IMR-90 (cell line): ENCODE measurements at regions not wholly inside any gene's neighbourhood (a gene's known extent, or its start where the extent isn't known, plus 50 kb on each side); places are given as distances from the start of the nearest gene placed in this dataset.

Experiments
- ATAC-seq: fragments of 200-7000 bp; cut with Tn5 transposase; 2 replicates; pipeline ENCODE4 v1.9.1; 2020; ENCODE audit warnings: low read depth, mild to moderate bottlenecking, moderate library complexity
- BruUV-seq: library from RNA; stranded (reverse); fragments of 400-500 nt; replicated peaks from 2 replicates; lab custom pipeline; 2021; lab: Mats Ljungman, UMichigan
- CTCF ChIA-PET: fragments of 300-600 bp; formaldehyde crosslinking; extraction: SDS; loops from one replicate; lab custom pipeline; 2021; ENCODE audit warnings: antibody characterized with exemption; lab: Yijun Ruan, JAX
- POLR2A ChIA-PET: fragments of 300-600 bp; sonication (Branson Sonifier 250); formaldehyde crosslinking; loops from one replicate; lab custom pipeline; 2022; ENCODE audit warnings: antibody characterized with exemption; ENCODE audit not compliant: unreplicated experiment; lab: Charles Lee
- DNase-seq: peaks from one replicate; pipeline ENCODE4 v3.0.0; 2013
- H2AFZ ChIP-seq: replicated peaks from 2 replicates; pipeline ENCODE3; 2013; ENCODE audit warnings: low read length, mild to moderate bottlenecking; ENCODE audit not compliant: poor library complexity
- H2AK5ac ChIP-seq: 2 replicates; pipeline ENCODE4 v1.6.1; 2013; ENCODE audit warnings: low read depth, low read length, inconsistent platforms
- H2AK9ac ChIP-seq: replicated peaks from 2 replicates; pipeline ENCODE3; 2013; ENCODE audit warnings: mild to moderate bottlenecking, low read depth, low read length, moderate library complexity; ENCODE audit not compliant: poor library complexity
- H2BK120ac ChIP-seq: 2 replicates; pipeline ENCODE4 v1.6.1; 2013; ENCODE audit warnings: low read depth, low read length, inconsistent platforms
- H2BK15ac ChIP-seq: 3 replicates; pipeline ENCODE4 v1.6.1; 2013; ENCODE audit warnings: low read depth, low read length, inconsistent platforms
- H2BK20ac ChIP-seq: 2 replicates; pipeline ENCODE4 v1.6.1; 2013; ENCODE audit warnings: low read depth, mild to moderate bottlenecking, inconsistent platforms, low read length, moderate library complexity
- H2BK5ac ChIP-seq: 2 replicates; pipeline ENCODE4 v1.6.1; 2013; ENCODE audit warnings: mild to moderate bottlenecking, low read depth, low read length, inconsistent platforms; ENCODE audit not compliant: poor library complexity, severe bottlenecking
- H3K14ac ChIP-seq: replicated peaks from 2 replicates; pipeline ENCODE4 v1.6.1; 2013; ENCODE audit warnings: low read depth, low read length, inconsistent platforms
- H3K18ac ChIP-seq: 2 replicates; pipeline ENCODE4 v1.6.1; 2013; ENCODE audit warnings: low read depth, low read length, control low read depth
- H3K23ac ChIP-seq: 2 replicates; pipeline ENCODE4 v1.6.1; 2013; ENCODE audit warnings: low read depth, low read length, inconsistent platforms
- H3K27ac ChIP-seq: 2 replicates; pipeline ENCODE4 v1.5.1; 2013; ENCODE audit warnings: mild to moderate bottlenecking, control low read depth, low read length; ENCODE audit not compliant: insufficient read depth
- H3K27me3 ChIP-seq: 2 replicates; pipeline ENCODE4 v1.6.1; 2013; ENCODE audit warnings: low read length; ENCODE audit not compliant: control insufficient read depth, insufficient read depth
- H3K36me3 ChIP-seq: 2 replicates; pipeline ENCODE4 v1.6.1; 2013; ENCODE audit warnings: low read length, mixed read lengths; ENCODE audit not compliant: control insufficient read depth, insufficient read depth
- H3K4ac ChIP-seq: 2 replicates; pipeline ENCODE4 v1.6.1; 2013; ENCODE audit warnings: low read depth, low read length, inconsistent platforms
- H3K4me1 ChIP-seq: 2 replicates; pipeline ENCODE4 v1.6.1; 2013; ENCODE audit warnings: low read length, mixed read lengths; ENCODE audit not compliant: control insufficient read depth, insufficient read depth
- H3K4me2 ChIP-seq: 2 replicates; pipeline ENCODE4 v1.6.1; 2013; ENCODE audit warnings: low read depth, mild to moderate bottlenecking, control low read depth, low read length, moderate library complexity
- H3K4me3 ChIP-seq: 2 replicates; pipeline ENCODE4 v1.5.1; 2013; ENCODE audit warnings: low read depth, mild to moderate bottlenecking, control low read depth, low read length, moderate library complexity; ENCODE audit not compliant: insufficient read depth
- H3K56ac ChIP-seq: 2 replicates; pipeline ENCODE4 v1.6.1; 2013; ENCODE audit warnings: low read length, inconsistent platforms; ENCODE audit not compliant: insufficient read depth; ENCODE audit errors: extremely low read depth
- H3K79me1 ChIP-seq, 2 experiments: 2 replicates each; pipeline ENCODE4 v1.6.1; 2013; ENCODE audit warnings: low read length in 2 of 2, inconsistent platforms in 1 of 2, low read depth in 1 of 2
- H3K9ac ChIP-seq: 2 replicates; pipeline ENCODE4 v1.6.1; 2013; ENCODE audit warnings: low read depth, low read length, control low read depth
- H3K9me1 ChIP-seq: 2 replicates; pipeline ENCODE4 v1.6.1; 2013; ENCODE audit warnings: low read length, inconsistent platforms; ENCODE audit not compliant: insufficient read depth
- H3K9me3 ChIP-seq: 2 replicates; pipeline ENCODE4 v1.6.1; 2013; ENCODE audit warnings: low read length; ENCODE audit not compliant: control insufficient read depth, insufficient read depth
- H4K20me1 ChIP-seq: 2 replicates; pipeline ENCODE4 v1.6.1; 2013; ENCODE audit warnings: low read length, inconsistent platforms; ENCODE audit not compliant: insufficient read depth
- H4K5ac ChIP-seq: 2 replicates; pipeline ENCODE4 v1.6.1; 2013; ENCODE audit warnings: mild to moderate bottlenecking, low read depth, low read length, control low read depth
- H4K8ac ChIP-seq, 2 experiments: 2 replicates each; pipeline ENCODE4 v1.6.1; 2013; ENCODE audit warnings: low read depth in 2 of 2, low read length in 2 of 2, control low read depth in 1 of 2, inconsistent platforms in 1 of 2
- H4K91ac ChIP-seq: 2 replicates; pipeline ENCODE4 v1.6.1; 2013; ENCODE audit warnings: low read depth, low read length, inconsistent platforms; ENCODE audit not compliant: insufficient read depth
- BHLHE40 ChIP-seq: fragments of 150-350 bp; IDR thresholded peaks from 2 replicates; pipeline ENCODE4 v1.6.1; 2016; ENCODE audit warnings: mild to moderate bottlenecking, low read depth, low read length
- CEBPB ChIP-seq: IDR thresholded peaks from 2 replicates; pipeline ENCODE4 v1.6.1; 2012; ENCODE audit warnings: low read depth, low read length, improper control_type of control experiment
- CHD1 ChIP-seq: IDR thresholded peaks from 2 replicates; pipeline ENCODE4 v1.6.1; 2012; ENCODE audit warnings: low read depth, low read length, improper control_type of control experiment
- FOS ChIP-seq: fragments of 150-350 bp; IDR thresholded peaks from 2 replicates; pipeline ENCODE4 v1.6.1; 2016; ENCODE audit warnings: low read depth, low read length
- MAFK ChIP-seq: IDR thresholded peaks from 2 replicates; pipeline ENCODE4 v1.6.1; 2012; ENCODE audit warnings: low read depth, low read length, improper control_type of control experiment
- MAZ ChIP-seq: IDR thresholded peaks from 2 replicates; pipeline ENCODE4 v1.6.1; 2012; ENCODE audit warnings: low read depth, mild to moderate bottlenecking, low read length, improper control_type of control experiment, moderate library complexity, borderline replicate concordance
- MXI1 ChIP-seq: IDR thresholded peaks from 2 replicates; pipeline ENCODE4 v1.6.1; 2012; ENCODE audit warnings: low read depth, mild to moderate bottlenecking, low read length, moderate library complexity, borderline replicate concordance
- NFE2L2 ChIP-seq: fragments of 150-350 bp; IDR thresholded peaks from 2 replicates; pipeline ENCODE4 v1.6.1; 2016; ENCODE audit warnings: low read depth, mild to moderate bottlenecking, low read length
- POLR2A ChIP-seq: IDR thresholded peaks from 2 replicates; pipeline ENCODE4 v1.6.1; 2012; ENCODE audit warnings: mild to moderate bottlenecking, low read depth, low read length
- RAD21 ChIP-seq: IDR thresholded peaks from 2 replicates; pipeline ENCODE4 v1.6.1; 2012; ENCODE audit warnings: low read length, improper control_type of control experiment
- RCOR1 ChIP-seq: IDR thresholded peaks from 2 replicates; pipeline ENCODE4 v1.6.1; 2012; ENCODE audit warnings: mild to moderate bottlenecking, low read length, improper control_type of control experiment; ENCODE audit not compliant: insufficient replicate concordance
- RFX5 ChIP-seq: IDR thresholded peaks from 2 replicates; pipeline ENCODE4 v1.8.0; 2012; ENCODE audit warnings: low read depth, mild to moderate bottlenecking, low read length, moderate library complexity
- SMC3 ChIP-seq: fragments of 150-350 bp; IDR thresholded peaks from 2 replicates; pipeline ENCODE4 v1.6.1; 2016; ENCODE audit warnings: low read depth, mild to moderate bottlenecking, antibody characterized with exemption, low read length, moderate library complexity
- WGBS, 2 experiments: methylation state at CpG; one replicate each; pipeline versions ENCODE4 v1.1.5 to v1.1.7; 2013; ENCODE audit warnings: missing lambda C conversion rate in 2 of 2; ENCODE audit not compliant: insufficient read length in 1 of 2; ENCODE audit errors: extremely low coverage in 2 of 2; 5-methylcytosine and 5-hydroxymethylcytosine counted together
- dilution Hi-C: fragments of 300-500 bp; cut with HindIII; formaldehyde crosslinking; loops from one replicate; pipeline ENCODE4 v1.14.3; 2018; ENCODE audit warnings: low sequenced_read_pairs; ENCODE audit not compliant: unreplicated experiment
- in situ Hi-C: fragments of 300-500 bp; cut with MboI; formaldehyde crosslinking; loops from 3 replicates; pipeline ENCODE4 v1.14.3; 2019; ENCODE audit warnings: low sequenced_read_pairs, inconsistent platforms, mixed read lengths
- intact Hi-C: fragments of 100-400 bp; cut with micrococcal nuclease; formaldehyde crosslinking; loops from 2 replicates; pipeline ENCODE4 v1.10.0; 2022
- TF ChIP-seq, protein P1 (sequence below): fragments of 150-350 bp; IDR thresholded peaks from 2 replicates; pipeline ENCODE4 v1.6.1; 2016; ENCODE audit warnings: low read depth, mild to moderate bottlenecking, low read length, moderate library complexity, borderline replicate concordance
- TF ChIP-seq, protein P2 (sequence below): fragments of 150-350 bp; IDR thresholded peaks from 2 replicates; pipeline ENCODE4 v1.6.1; 2017; ENCODE audit warnings: mild to moderate bottlenecking, antibody characterized with exemption, low read length, low read depth
- TF ChIP-seq, protein P3 (sequence below): conservative IDR thresholded peaks from 2 replicates; pipeline ENCODE4 v1.5.1; 2012; ENCODE audit warnings: mild to moderate bottlenecking, low read depth, low read length, improper control_type of control experiment

DNA sequence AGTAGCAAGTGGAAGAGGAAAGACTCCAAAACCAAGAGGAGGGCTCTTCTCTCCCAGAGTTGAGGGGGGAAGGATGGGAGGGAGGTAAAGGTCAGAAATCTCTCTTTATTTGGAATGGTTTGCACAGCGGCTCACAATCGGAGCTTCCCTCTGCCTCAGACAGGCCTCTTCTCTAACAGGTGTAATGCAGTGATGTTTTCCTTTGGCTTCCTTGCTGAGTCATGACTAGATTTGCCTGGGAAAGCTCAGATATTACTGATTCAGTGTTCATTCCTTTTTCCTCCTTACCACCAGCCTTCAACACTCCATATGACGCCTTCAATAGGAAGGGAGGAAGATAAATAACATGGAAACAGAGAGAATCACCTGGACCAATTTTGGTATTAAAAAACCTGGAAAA, 136.6 kb downstream of the RNF152 start:
- POLR2A ChIA-PET, result no interaction called here
- no peak for ATAC-seq

More for the DNA sequence above, 136.6 kb downstream of the RNF152 start:
- Histone ChIP-seq H4K8ac (no peak overlapping the region), H2BK20ac (no peak overlapping the region), H2AK9ac (no peak overlapping the region), H2BK5ac (no peak overlapping the region), H3K4me2 (no peak overlapping the region), H2AK5ac (no peak overlapping the region), H3K56ac (no peak overlapping the region), H2BK120ac (no peak overlapping the region), H2BK15ac (no peak overlapping the region), H3K79me1 (no peaks in the 10 kb centered on the region), H3K27me3 (no peaks in the 10 kb centered on the region), H3K4me1 (peaks cover 1% of the 10 kb centered on the region; the same call in 1 of the 2 replicates), H3K4me3 (no peak overlapping the region), H4K91ac (no peak overlapping the region), H3K18ac (no peak overlapping the region), H3K9me3 (no peaks in the 10 kb centered on the region), H3K14ac (no peak overlapping the region), H3K23ac (no peak overlapping the region), H3K27ac (no peak overlapping the region), H3K9ac (no peak overlapping the region), H4K5ac (no peak overlapping the region), H3K36me3 (no peaks in the 10 kb centered on the region), H3K4ac (no peak overlapping the region), H4K20me1 (no peaks in the 10 kb centered on the region), H3K9me1 (no peaks in the 10 kb centered on the region), H2AFZ (no peak overlapping the region)
- no TSS peak for BruUV-seq
- CTCF ChIA-PET, result no interaction called here
- dilution Hi-C loops (no loop called here), intact Hi-C loops (no loop called here), in situ Hi-C loops (no loop called here)
- TF ChIP-seq MAFK (no peak), NFE2L2 (no peak), CHD1 (no peak), RFX5 (no peak), BHLHE40 (no peak), POLR2A (no peak), RCOR1 (no peak), FOS (no peak), SMC3 (no peak), RAD21 (no peak), MAZ (no peak), CEBPB (no peak), MXI1 (no peak)
- TF ChIP-seq, protein P1, sequence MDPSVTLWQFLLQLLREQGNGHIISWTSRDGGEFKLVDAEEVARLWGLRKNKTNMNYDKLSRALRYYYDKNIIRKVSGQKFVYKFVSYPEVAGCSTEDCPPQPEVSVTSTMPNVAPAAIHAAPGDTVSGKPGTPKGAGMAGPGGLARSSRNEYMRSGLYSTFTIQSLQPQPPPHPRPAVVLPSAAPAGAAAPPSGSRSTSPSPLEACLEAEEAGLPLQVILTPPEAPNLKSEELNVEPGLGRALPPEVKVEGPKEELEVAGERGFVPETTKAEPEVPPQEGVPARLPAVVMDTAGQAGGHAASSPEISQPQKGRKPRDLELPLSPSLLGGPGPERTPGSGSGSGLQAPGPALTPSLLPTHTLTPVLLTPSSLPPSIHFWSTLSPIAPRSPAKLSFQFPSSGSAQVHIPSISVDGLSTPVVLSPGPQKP, result no peak
- TF ChIP-seq, protein P2, sequence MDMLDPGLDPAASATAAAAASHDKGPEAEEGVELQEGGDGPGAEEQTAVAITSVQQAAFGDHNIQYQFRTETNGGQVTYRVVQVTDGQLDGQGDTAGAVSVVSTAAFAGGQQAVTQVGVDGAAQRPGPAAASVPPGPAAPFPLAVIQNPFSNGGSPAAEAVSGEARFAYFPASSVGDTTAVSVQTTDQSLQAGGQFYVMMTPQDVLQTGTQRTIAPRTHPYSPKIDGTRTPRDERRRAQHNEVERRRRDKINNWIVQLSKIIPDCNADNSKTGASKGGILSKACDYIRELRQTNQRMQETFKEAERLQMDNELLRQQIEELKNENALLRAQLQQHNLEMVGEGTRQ, result no peak
- TF ChIP-seq, protein P3, sequence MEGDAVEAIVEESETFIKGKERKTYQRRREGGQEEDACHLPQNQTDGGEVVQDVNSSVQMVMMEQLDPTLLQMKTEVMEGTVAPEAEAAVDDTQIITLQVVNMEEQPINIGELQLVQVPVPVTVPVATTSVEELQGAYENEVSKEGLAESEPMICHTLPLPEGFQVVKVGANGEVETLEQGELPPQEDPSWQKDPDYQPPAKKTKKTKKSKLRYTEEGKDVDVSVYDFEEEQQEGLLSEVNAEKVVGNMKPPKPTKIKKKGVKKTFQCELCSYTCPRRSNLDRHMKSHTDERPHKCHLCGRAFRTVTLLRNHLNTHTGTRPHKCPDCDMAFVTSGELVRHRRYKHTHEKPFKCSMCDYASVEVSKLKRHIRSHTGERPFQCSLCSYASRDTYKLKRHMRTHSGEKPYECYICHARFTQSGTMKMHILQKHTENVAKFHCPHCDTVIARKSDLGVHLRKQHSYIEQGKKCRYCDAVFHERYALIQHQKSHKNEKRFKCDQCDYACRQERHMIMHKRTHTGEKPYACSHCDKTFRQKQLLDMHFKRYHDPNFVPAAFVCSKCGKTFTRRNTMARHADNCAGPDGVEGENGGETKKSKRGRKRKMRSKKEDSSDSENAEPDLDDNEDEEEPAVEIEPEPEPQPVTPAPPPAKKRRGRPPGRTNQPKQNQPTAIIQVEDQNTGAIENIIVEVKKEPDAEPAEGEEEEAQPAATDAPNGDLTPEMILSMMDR, result no peak
- WGBS, 2 experiments, result no CpG with 5 or more reads among the region's 3 CpGs
- DNase-seq, result peak; percentile 15
